ENCODE measurements at regions not wholly inside any gene's neighbourhood (a gene's known extent, or its start where the extent isn't known, plus 50 kb on each side); places are given as distances from the start of the nearest gene placed in this dataset.

- no peak for TF ChIP-seq CTCF (IDR thresholded peaks at IDR 0.05; ENCODE audit: low read depth, low read length)
- no peak for TF ChIP-seq POLR2A (IDR thresholded peaks at IDR 0.05; ENCODE audit: extremely low read depth, insufficient read length)
These were observed 188.7 kb downstream of the RPAP3 start for GRCh38 chr12:47517122-47517521.

Measured in NB4 (cell line).